WTC11 (cell line): ENCODE measurements at regions not wholly inside any gene's neighbourhood (a gene's known extent, or its start where the extent isn't known, plus 50 kb on each side); places are given as distances from the start of the nearest gene placed in this dataset.

ENCODE experiments used
- CREM ChIP-seq: sonication (generic); formaldehyde crosslinking; IDR thresholded peaks from 2 replicates; pipeline ENCODE4 v1.8.1; 2022; ENCODE audit warnings: mild to moderate bottlenecking, missing genetic modification reagents, moderate library complexity
- ETV6 ChIP-seq: sonication (generic); formaldehyde crosslinking; IDR thresholded peaks from 2 replicates; pipeline ENCODE4 v1.8.1; 2022; ENCODE audit warnings: mild to moderate bottlenecking, missing genetic modification reagents
- FOXJ3 ChIP-seq: sonication (generic); formaldehyde crosslinking; IDR thresholded peaks from 2 replicates; pipeline ENCODE4 v1.9.0; 2021; ENCODE audit warnings: missing genetic modification reagents, mild to moderate bottlenecking, borderline replicate concordance
- JUN ChIP-seq: sonication (generic); formaldehyde crosslinking; IDR thresholded peaks from 2 replicates; pipeline ENCODE4 v1.8.0; 2023; ENCODE audit warnings: mild to moderate bottlenecking, missing genetic modification reagents
- SMAD3 ChIP-seq: sonication (generic); formaldehyde crosslinking; IDR thresholded peaks from 2 replicates; pipeline ENCODE4 v1.8.0; 2022; ENCODE audit warnings: missing genetic modification reagents, mild to moderate bottlenecking, borderline replicate concordance
- ZNF219 ChIP-seq: sonication (generic); formaldehyde crosslinking; IDR thresholded peaks from 2 replicates; pipeline ENCODE4 v1.8.0; 2023; ENCODE audit warnings: missing genetic modification reagents, mild to moderate bottlenecking, borderline replicate concordance
- ZNF232 ChIP-seq: sonication (generic); formaldehyde crosslinking; IDR thresholded peaks from 2 replicates; pipeline ENCODE4 v1.8.0; 2022; ENCODE audit warnings: mild to moderate bottlenecking, missing genetic modification reagents
- TF ChIP-seq, protein P1 (sequence below): fragments of 200-600 bp; IDR thresholded peaks from 2 replicates; pipeline ENCODE4 v1.8.0; 2022; ENCODE audit warnings: antibody characterized with exemption
- TF ChIP-seq, protein P2 (sequence below): sonication (generic); formaldehyde crosslinking; IDR thresholded peaks from 2 replicates; pipeline ENCODE4 v1.8.0; 2022; ENCODE audit warnings: mild to moderate bottlenecking, missing genetic modification reagents
- TF ChIP-seq, protein P3 (sequence below): sonication (generic); formaldehyde crosslinking; conservative IDR thresholded peaks from 2 replicates; pipeline ENCODE4 v1.8.1; 2022; ENCODE audit warnings: mild to moderate bottlenecking, missing genetic modification reagents
- TF ChIP-seq, protein P4 (sequence below): sonication (generic); formaldehyde crosslinking; IDR thresholded peaks from 2 replicates; pipeline ENCODE4 v1.8.1; 2022; ENCODE audit warnings: low read depth, mild to moderate bottlenecking, moderate library complexity, missing genetic modification reagents, borderline replicate concordance
- TF ChIP-seq, protein P5 (sequence below): sonication (generic); formaldehyde crosslinking; IDR thresholded peaks from 2 replicates; pipeline ENCODE4 v1.8.1; 2023; ENCODE audit warnings: mild to moderate bottlenecking, missing genetic modification reagents, moderate library complexity

DNA sequence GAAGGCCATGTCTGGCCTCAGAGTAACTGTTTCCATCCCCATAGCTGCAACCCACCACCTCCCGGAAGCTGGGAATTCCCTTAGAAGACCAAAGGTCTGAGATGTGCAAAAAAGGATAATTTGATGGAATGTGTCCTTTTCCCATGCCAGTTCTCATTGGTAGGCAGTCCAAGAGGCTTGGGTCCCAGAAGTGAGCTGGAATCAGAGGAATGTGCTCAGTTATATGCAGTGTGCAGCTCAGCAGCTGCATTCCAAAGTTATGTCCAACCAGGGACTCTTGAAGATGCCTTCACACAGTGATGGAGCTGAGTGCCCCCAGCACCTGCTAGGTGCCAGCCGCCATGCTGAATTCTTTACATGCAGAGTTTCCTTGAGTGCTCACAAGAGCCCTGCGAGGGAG is 583.9 kb upstream of the TBX3 start:
- TF ChIP-seq CREM (CRISPR knock-in tag) (no peak), ETV6 (CRISPR knock-in tag) (no peak), ZNF219 (CRISPR knock-in tag) (no peak), JUN (CRISPR knock-in tag) (no peak), FOXJ3 (CRISPR knock-in tag) (no peak), SMAD3 (CRISPR knock-in tag) (no peak), ZNF232 (no peak)
- TF ChIP-seq, protein P1, sequence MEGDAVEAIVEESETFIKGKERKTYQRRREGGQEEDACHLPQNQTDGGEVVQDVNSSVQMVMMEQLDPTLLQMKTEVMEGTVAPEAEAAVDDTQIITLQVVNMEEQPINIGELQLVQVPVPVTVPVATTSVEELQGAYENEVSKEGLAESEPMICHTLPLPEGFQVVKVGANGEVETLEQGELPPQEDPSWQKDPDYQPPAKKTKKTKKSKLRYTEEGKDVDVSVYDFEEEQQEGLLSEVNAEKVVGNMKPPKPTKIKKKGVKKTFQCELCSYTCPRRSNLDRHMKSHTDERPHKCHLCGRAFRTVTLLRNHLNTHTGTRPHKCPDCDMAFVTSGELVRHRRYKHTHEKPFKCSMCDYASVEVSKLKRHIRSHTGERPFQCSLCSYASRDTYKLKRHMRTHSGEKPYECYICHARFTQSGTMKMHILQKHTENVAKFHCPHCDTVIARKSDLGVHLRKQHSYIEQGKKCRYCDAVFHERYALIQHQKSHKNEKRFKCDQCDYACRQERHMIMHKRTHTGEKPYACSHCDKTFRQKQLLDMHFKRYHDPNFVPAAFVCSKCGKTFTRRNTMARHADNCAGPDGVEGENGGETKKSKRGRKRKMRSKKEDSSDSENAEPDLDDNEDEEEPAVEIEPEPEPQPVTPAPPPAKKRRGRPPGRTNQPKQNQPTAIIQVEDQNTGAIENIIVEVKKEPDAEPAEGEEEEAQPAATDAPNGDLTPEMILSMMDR = no peak
- TF ChIP-seq, protein P2, sequence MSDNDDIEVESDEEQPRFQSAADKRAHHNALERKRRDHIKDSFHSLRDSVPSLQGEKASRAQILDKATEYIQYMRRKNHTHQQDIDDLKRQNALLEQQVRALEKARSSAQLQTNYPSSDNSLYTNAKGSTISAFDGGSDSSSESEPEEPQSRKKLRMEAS (CRISPR knock-in tag) = no peak
- TF ChIP-seq, protein P3, sequence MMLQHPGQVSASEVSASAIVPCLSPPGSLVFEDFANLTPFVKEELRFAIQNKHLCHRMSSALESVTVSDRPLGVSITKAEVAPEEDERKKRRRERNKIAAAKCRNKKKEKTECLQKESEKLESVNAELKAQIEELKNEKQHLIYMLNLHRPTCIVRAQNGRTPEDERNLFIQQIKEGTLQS = no peak
- TF ChIP-seq, protein P4, sequence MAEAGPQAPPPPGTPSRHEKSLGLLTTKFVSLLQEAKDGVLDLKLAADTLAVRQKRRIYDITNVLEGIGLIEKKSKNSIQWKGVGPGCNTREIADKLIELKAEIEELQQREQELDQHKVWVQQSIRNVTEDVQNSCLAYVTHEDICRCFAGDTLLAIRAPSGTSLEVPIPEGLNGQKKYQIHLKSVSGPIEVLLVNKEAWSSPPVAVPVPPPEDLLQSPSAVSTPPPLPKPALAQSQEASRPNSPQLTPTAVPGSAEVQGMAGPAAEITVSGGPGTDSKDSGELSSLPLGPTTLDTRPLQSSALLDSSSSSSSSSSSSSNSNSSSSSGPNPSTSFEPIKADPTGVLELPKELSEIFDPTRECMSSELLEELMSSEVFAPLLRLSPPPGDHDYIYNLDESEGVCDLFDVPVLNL (CRISPR knock-in tag) = no peak
- TF ChIP-seq, protein P5, sequence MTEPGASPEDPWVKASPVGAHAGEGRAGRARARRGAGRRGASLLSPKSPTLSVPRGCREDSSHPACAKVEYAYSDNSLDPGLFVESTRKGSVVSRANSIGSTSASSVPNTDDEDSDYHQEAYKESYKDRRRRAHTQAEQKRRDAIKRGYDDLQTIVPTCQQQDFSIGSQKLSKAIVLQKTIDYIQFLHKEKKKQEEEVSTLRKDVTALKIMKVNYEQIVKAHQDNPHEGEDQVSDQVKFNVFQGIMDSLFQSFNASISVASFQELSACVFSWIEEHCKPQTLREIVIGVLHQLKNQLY (CRISPR knock-in tag) = no peak
